ENCODE measurements at regions not wholly inside any gene's neighbourhood (a gene's known extent, or its start where the extent isn't known, plus 50 kb on each side); places are given as distances from the start of the nearest gene placed in this dataset.
"Not testable (repeated sequence)": the region's sequence is repeated elsewhere in the genome, so short reads cannot be mapped to it uniquely, and the experiment has no call there.

- no peak for DNase-seq (ENCODE audit: low read depth in 2 of 2)
Observed at GRCh38 chr10:57960406-57960805, 307.3 kb downstream of the IPMK start.

GRCh38 chr10:57959318-57960006 lies 308.2 kb downstream of the IPMK start:
- DNase-seq (ENCODE audit: low read depth in 2 of 2) = no peak

GRCh38 chr10:57955076-57955475 lies 312.6 kb downstream of the IPMK start:
- no peak for DNase-seq (ENCODE audit: low read depth in 2 of 2)

- DNase-seq (ENCODE audit: low read depth in 2 of 2) = no peak
Observed at GRCh38 chr10:57952741-57953140, 315.0 kb downstream of the IPMK start.

GRCh38 chr10:57950442-57950974 lies 317.2 kb downstream of the IPMK start:
- DNase-seq (ENCODE audit: low read depth in 2 of 2) = no peak

GRCh38 chr10:57948796-57949195 lies 318.9 kb downstream of the IPMK start:
- no peak for DNase-seq (ENCODE audit: low read depth in 2 of 2)

GRCh38 chr10:57946833-57947232 lies 320.9 kb downstream of the IPMK start:
- no peak for DNase-seq (ENCODE audit: low read depth in 2 of 2)

- no peak for DNase-seq (ENCODE audit: low read depth in 2 of 2)
Observed at GRCh38 chr10:57943701-57944100, 324.0 kb downstream of the IPMK start.

- no peak for DNase-seq (ENCODE audit: low read depth in 2 of 2)
Observed at GRCh38 chr10:57925045-57925444, 342.6 kb downstream of the IPMK start.

GRCh38 chr10:57921140-57921539 lies 346.6 kb downstream of the IPMK start:
- no peak for DNase-seq (ENCODE audit: low read depth in 2 of 2)

- DNase-seq (ENCODE audit: low read depth in 2 of 2) = no peak
Observed at GRCh38 chr10:57919864-57920263, 347.8 kb downstream of the IPMK start.

GRCh38 chr10:57917019-57917418 lies 350.7 kb downstream of the IPMK start:
- no peak for DNase-seq (ENCODE audit: low read depth in 2 of 2)

- no peak for DNase-seq (ENCODE audit: low read depth in 2 of 2)
Observed at GRCh38 chr10:57905861-57906260, 361.8 kb downstream of the IPMK start.

GRCh38 chr10:57905010-57905409 lies 362.7 kb downstream of the IPMK start:
- no peak for DNase-seq (ENCODE audit: low read depth in 2 of 2)

- no peak for DNase-seq (ENCODE audit: low read depth in 2 of 2)
Observed at GRCh38 chr10:57898231-57898630, 369.5 kb downstream of the IPMK start.

GRCh38 chr10:57897611-57898010 lies 370.1 kb downstream of the IPMK start:
- no peak for DNase-seq (ENCODE audit: low read depth in 2 of 2)

GRCh38 chr10:57894361-57894760 lies 373.3 kb downstream of the IPMK start:
- no peak for DNase-seq (ENCODE audit: low read depth in 2 of 2)

- DNase-seq (ENCODE audit: low read depth in 2 of 2) = no peak
Observed at GRCh38 chr10:57891201-57892006, 376.3 kb downstream of the IPMK start.

GRCh38 chr10:57890691-57891090 lies 377.0 kb downstream of the IPMK start:
- DNase-seq (ENCODE audit: low read depth in 2 of 2) = no peak

- not testable (repeated sequence) for DNase-seq (ENCODE audit: low read depth in 2 of 2)
Observed at GRCh38 chr10:57885618-57885968, 382.1 kb downstream of the IPMK start.

- DNase-seq (ENCODE audit: low read depth in 2 of 2) = no peak
Observed at GRCh38 chr10:57884965-57885617, 382.6 kb downstream of the IPMK start.

GRCh38 chr10:57884407-57884806 lies 383.3 kb downstream of the IPMK start:
- DNase-seq (ENCODE audit: low read depth in 2 of 2) = no peak
